ENCODE measurements at regions not wholly inside any gene's neighbourhood (a gene's known extent, or its start where the extent isn't known, plus 50 kb on each side); places are given as distances from the start of the nearest gene placed in this dataset.
"Not testable (repeated sequence)": the region's sequence is repeated elsewhere in the genome, so short reads cannot be mapped to it uniquely, and the experiment has no call there.

DNA sequence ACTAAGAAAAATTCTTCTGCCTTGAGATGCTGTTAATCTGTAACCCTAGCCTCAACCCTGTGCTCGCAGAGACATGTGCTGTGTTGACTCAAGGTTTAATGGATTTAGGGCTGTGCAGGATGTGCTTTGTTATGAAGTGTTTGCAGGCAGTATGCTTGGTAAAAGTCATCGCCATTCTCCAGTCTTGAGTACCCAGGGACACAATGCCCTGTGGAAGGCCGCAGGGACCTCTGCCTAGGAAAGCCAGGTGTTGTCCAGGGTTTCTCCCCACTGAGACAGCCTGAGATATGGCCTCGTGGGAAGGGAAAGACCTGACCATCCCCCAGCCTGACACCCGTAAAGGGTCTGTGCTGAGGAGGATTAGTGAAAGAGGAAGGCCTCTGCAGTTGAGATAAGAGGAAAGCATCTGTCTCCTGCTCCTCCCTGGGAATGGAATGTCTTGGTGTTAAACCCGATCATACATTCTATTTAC, 94.2 kb upstream of the ARG1 start:
- not testable (repeated sequence) for TF ChIP-seq CTCF (IDR thresholded peaks at IDR 0.05; ENCODE audit: poor library complexity, severe bottlenecking); TAF1 (IDR thresholded peaks at IDR 0.05; ENCODE audit: low read depth); POLR2AphosphoS5 (IDR thresholded peaks at IDR 0.05); EP300 (conservative IDR thresholded peaks at IDR 0.05; ENCODE audit: poor library complexity, severe bottlenecking); EZH2 (IDR thresholded peaks at IDR 0.05; ENCODE audit: borderline replicate concordance, insufficient read depth, low read length, poor library complexity, severe bottlenecking); MXI1 (conservative IDR thresholded peaks at IDR 0.05; ENCODE audit: poor library complexity, severe bottlenecking)
- TF ChIP-seq, protein P1, sequence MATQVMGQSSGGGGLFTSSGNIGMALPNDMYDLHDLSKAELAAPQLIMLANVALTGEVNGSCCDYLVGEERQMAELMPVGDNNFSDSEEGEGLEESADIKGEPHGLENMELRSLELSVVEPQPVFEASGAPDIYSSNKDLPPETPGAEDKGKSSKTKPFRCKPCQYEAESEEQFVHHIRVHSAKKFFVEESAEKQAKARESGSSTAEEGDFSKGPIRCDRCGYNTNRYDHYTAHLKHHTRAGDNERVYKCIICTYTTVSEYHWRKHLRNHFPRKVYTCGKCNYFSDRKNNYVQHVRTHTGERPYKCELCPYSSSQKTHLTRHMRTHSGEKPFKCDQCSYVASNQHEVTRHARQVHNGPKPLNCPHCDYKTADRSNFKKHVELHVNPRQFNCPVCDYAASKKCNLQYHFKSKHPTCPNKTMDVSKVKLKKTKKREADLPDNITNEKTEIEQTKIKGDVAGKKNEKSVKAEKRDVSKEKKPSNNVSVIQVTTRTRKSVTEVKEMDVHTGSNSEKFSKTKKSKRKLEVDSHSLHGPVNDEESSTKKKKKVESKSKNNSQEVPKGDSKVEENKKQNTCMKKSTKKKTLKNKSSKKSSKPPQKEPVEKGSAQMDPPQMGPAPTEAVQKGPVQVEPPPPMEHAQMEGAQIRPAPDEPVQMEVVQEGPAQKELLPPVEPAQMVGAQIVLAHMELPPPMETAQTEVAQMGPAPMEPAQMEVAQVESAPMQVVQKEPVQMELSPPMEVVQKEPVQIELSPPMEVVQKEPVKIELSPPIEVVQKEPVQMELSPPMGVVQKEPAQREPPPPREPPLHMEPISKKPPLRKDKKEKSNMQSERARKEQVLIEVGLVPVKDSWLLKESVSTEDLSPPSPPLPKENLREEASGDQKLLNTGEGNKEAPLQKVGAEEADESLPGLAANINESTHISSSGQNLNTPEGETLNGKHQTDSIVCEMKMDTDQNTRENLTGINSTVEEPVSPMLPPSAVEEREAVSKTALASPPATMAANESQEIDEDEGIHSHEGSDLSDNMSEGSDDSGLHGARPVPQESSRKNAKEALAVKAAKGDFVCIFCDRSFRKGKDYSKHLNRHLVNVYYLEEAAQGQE (IDR thresholded peaks at IDR 0.05; ENCODE audit: borderline replicate concordance): not testable (repeated sequence)

Data from neural cell (in vitro differentiated cells).